ENCODE measurements at regions not wholly inside any gene's neighbourhood (a gene's known extent, or its start where the extent isn't known, plus 50 kb on each side); places are given as distances from the start of the nearest gene placed in this dataset.

- TF ChIP-seq CHD1 (IDR thresholded peaks at IDR 0.05; ENCODE audit: low read depth, low read length) (no peak), RFX5 (IDR thresholded peaks at IDR 0.05; ENCODE audit: low read depth, low read length) (no peak), SMC3 (IDR thresholded peaks at IDR 0.05; ENCODE audit: low read depth, low read length) (no peak), CTCF (conservative IDR thresholded peaks at IDR 0.05; ENCODE audit: low read depth, low read length) (no peak), POLR2A (IDR thresholded peaks at IDR 0.05; ENCODE audit: low read depth, low read length) (no peak), MAFK (IDR thresholded peaks at IDR 0.05; ENCODE audit: low read depth, low read length) (no peak), FOS (IDR thresholded peaks at IDR 0.05; ENCODE audit: low read depth, low read length) (no peak)
Observed at GRCh38 chr5:71934322-71934721, 173.0 kb upstream of the MAP1B start.

All from IMR-90 (cell line).